ENCODE measurements at regions not wholly inside any gene's neighbourhood (a gene's known extent, or its start where the extent isn't known, plus 50 kb on each side); places are given as distances from the start of the nearest gene placed in this dataset.
A peak's percentile ranks its signal among the peaks of the same experiment; 100 is the strongest.

- no peak for TF ChIP-seq BCLAF1 (IDR thresholded peaks at IDR 0.05; ENCODE audit: borderline replicate concordance in 1 of 2, control insufficient read depth in 1 of 2, low read depth in 2 of 2, low read length in 1 of 2)
- TF ChIP-seq FOXK2 (conservative IDR thresholded peaks at IDR 0.05 in 1 of 2, IDR thresholded peaks at IDR 0.05 in 1 of 2; ENCODE audit: low read depth in 2 of 2) = no peak
- TF ChIP-seq CBFB (CRISPR knock-in tag; IDR thresholded peaks at IDR 0.05) = 0 out of 2 replicates have a peak, but pooled peaks have one; percentile 26
- TF ChIP-seq ZNF175 (CRISPR knock-in tag; IDR thresholded peaks at IDR 0.05; ENCODE audit: low read depth) = no peak
- no peak for TF ChIP-seq TEAD2 (tag; IDR thresholded peaks at IDR 0.05)
- TF ChIP-seq ZBTB43 (CRISPR knock-in tag; IDR thresholded peaks at IDR 0.05) = no peak
- peak; percentile 52; the same call in 1 of the 2 replicates for TF ChIP-seq ATF3 (IDR thresholded peaks at IDR 0.05)
- TF ChIP-seq ATF3 (CRISPR knock-in tag; conservative IDR thresholded peaks at IDR 0.05) = no peak
- no peak for TF ChIP-seq IRF9 (tag; IDR thresholded peaks at IDR 0.05)
- no peak for TF ChIP-seq MEIS2 (IDR thresholded peaks at IDR 0.05; ENCODE audit: partially characterized antibody)
- TF ChIP-seq MTA2 (IDR thresholded peaks at IDR 0.05; ENCODE audit: low read depth) = no peak
- no peak for TF ChIP-seq CBX5 (IDR thresholded peaks at IDR 0.05; ENCODE audit: borderline replicate concordance, low read depth)
Observed at GRCh38 chr6:43978473-43979346, 148.5 kb downstream of the MRPL14 start (continued).

Data from K562 (cell line).